Heart right ventricle (tissue), 16 donors: ENCODE measurements at regions not wholly inside any gene's neighbourhood (a gene's known extent, or its start where the extent isn't known, plus 50 kb on each side); places are given as distances from the start of the nearest gene placed in this dataset.

Experiments
- ATAC-seq, 8 donors: fragments of 200-7000 bp; cut with Tn5 transposase; one replicate each; pipeline ENCODE4 v1.9.1; 2020; ENCODE audit warnings: mild to moderate bottlenecking in 8 of 8, moderate library complexity in 8 of 8, moderate number of reproducible peaks in 1 of 8
- DNase-seq, 2 donors: peaks; one replicate each; pipeline ENCODE4 v3.0.0-alpha.2; 2020
- H3K27ac ChIP-seq, 10 donors: fragments of 200-600 bp; sonication (generic) in 2 of 10; one replicate each; pipeline versions ENCODE4 v1.5.0 to v1.8.0; 2020 to 2022; ENCODE audit warnings: mild to moderate bottlenecking in 3 of 10
- H3K27me3 ChIP-seq, 7 donors: fragments of 200-600 bp; one replicate each; pipeline ENCODE4 v1.8.0; 2021 to 2022; ENCODE audit warnings: mild to moderate bottlenecking in 2 of 7
- H3K36me3 ChIP-seq, 9 donors: fragments of 200-600 bp; sonication (generic) in 1 of 9; one replicate each; pipeline versions ENCODE4 v1.5.0 to v1.8.0; 2020 to 2022; ENCODE audit warnings: mild to moderate bottlenecking in 2 of 9
- H3K4me1 ChIP-seq, 9 donors: fragments of 200-600 bp; sonication (generic) in 1 of 9; one replicate each; pipeline versions ENCODE4 v1.5.0 to v1.8.0; 2020 to 2022; ENCODE audit warnings: mild to moderate bottlenecking in 4 of 9
- H3K4me3 ChIP-seq, 10 donors: fragments of 200-600 bp; sonication (generic) in 2 of 10; one replicate each; pipeline versions ENCODE4 v1.5.0 to v1.8.0; 2020 to 2022; ENCODE audit warnings: mild to moderate bottlenecking in 7 of 10, moderate library complexity in 2 of 10
- H3K9me3 ChIP-seq, 11 donors: fragments of 200-600 bp in 10 of 11; sonication (generic) in 2 of 11; one replicate each; pipeline versions ENCODE4 v1.5.0 to v1.8.0; 2013 to 2022; ENCODE audit warnings: mild to moderate bottlenecking in 2 of 11, control low read depth in 1 of 11, moderate library complexity in 1 of 11
- CTCF ChIP-seq, 9 donors: fragments of 200-600 bp; sonication (generic) in 2 of 9; IDR thresholded peaks; one replicate each; pipeline versions ENCODE4 v1.5.0 to v1.8.0; 2021 to 2022; ENCODE audit warnings: antibody characterized with exemption in 9 of 9, mild to moderate bottlenecking in 5 of 9, moderate library complexity in 1 of 9
- WGBS, 2 donors: extraction: QIAGEN DNeasy Blood & Tissue Kit; methylation state at CpG; one replicate each; pipeline ENCODE4 v1.1.7; 2013; ENCODE audit warnings: inconsistent platforms in 1 of 2; 5-methylcytosine and 5-hydroxymethylcytosine counted together
- intact Hi-C, 10 donors: fragments of 100-400 bp; cut with DNase I; formaldehyde crosslinking; loops; one replicate each; pipeline versions ENCODE4 v1.11.1 to v1.14.2; 2022
- donor health status: Arrhythmogenic right ventricular cardiomyopathy.
- donor health status: ischemic (EF 13 %, LVEDD 7.1; RV severe dilation, severe dysfunction).
- donor health status: healthy with polysubstance abuse.
- donor health status: DM: no; HTN: yes; CAD: no.
- donor health status: DM: no; HTN: no; CAD: no.
- donor health status: ischemic (EF 25% LVEDD 6.9; RV normal size, moderate dysfunction).
- donor health status: ischemic (EF 25% LVEDD 5.7; RV mildly dilated, moderate dysfunction).
- donor health status: healthy.
- donor health status: DM: yes; HTN: yes; CAD: no.
- donor health status: Ischemic cardiomyopathy.
- donor health status: ischemic (EF 35%, LVEDD 5.7; RV mildly dilated, moderate dysfunction).
- donor health status: nonischemic (EF 11% LVEDD 7.7; RV severe dilation, severe dysfunction).
- donor health status: DM: yes; HTN: yes; CAD: no.
- donor health status: PGD.
- donor health status: ischemic (EF 29% LVEDD 5.4; RV normal size, mild dysfunction).
- donor health status: nonischemic (EF 23%, LVEDD 6.1; RV moderate dilation, normal function).

DNA sequence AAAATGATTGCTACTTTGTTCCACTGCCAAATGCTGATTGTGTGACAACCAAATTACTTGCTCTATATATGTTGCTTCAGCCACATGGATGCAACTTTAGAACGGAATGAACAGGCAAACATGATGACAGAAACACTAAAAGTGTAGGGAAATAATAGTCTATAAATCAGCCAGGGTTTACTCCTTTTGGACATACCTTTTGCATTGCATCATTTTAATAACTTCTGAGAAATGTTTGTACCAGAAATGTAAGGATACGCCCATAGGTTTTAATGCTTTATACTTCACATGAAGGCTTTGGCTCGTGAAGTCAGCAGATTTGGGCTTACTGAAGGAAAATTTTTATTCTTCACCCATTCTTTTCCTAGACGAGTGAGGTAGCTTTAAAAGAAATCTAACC, 141.0 kb downstream of the POSTN start:
- WGBS, 2 donors, result 83 to 86% methylated on average over 4 of the region's 4 CpGs
- Histone ChIP-seq H3K9me3 (peaks cover 0 to 3% (median 0%) of the 10 kb centered on the region in 11 donors), H3K4me3 (no peak overlapping the region), H3K36me3 (no peaks in the 10 kb centered on the region), H3K4me1 (no peaks in the 10 kb centered on the region), H3K27ac (no peak overlapping the region), H3K27me3 (no peaks in the 10 kb centered on the region)
- ATAC-seq (no peak), DNase-seq (no peak)
- intact Hi-C loops, result no loop called here
- TF ChIP-seq CTCF (IDR thresholded peaks at IDR 0.05), result no peak

DNA sequence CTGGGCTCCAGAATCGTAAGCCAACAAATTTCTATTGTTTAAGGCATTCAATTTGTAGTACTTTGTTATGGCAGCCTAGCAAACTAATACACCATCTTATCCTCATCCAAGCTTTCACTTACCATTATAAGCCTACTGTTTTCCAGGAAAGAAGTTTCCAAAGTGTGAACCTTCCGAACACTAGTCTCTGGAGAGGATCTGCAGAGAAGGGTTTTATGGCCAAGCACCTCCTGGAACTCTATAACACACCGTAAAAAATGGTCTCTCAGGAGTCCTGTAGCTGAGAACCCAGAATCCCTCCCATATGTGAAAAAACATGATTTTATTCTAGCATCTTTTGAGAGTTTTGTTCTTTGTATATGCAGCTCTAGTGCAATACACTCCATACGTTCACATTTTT, 142.1 kb downstream of the POSTN start:
- no peaks in the 10 kb centered on the region for H3K36me3 ChIP-seq

GRCh38 chr13:37456041-37456440, 142.5 kb downstream of the POSTN start:
- DNase-seq (no peak), ATAC-seq (no peak)
- intact Hi-C loops, result no loop called here
- H3K27me3 ChIP-seq, result no peaks in the 10 kb centered on the region
- H3K4me1 ChIP-seq, result no peaks in the 10 kb centered on the region
- H3K4me3 ChIP-seq, result no peak overlapping the region
- no peak overlapping the region for H3K27ac ChIP-seq
- H3K36me3 ChIP-seq, result no peaks in the 10 kb centered on the region
- 82 to 84% methylated on average over 1 of the region's 1 CpG for WGBS, 2 donors
- H3K9me3 ChIP-seq, result peaks cover 0 to 3% (median 0%) of the 10 kb centered on the region in 11 donors
- TF ChIP-seq CTCF (IDR thresholded peaks at IDR 0.05), result no peak

More for the DNA sequence above, 142.1 kb downstream of the POSTN start:
- Histone ChIP-seq H3K4me3 (no peak overlapping the region), H3K27me3 (no peaks in the 10 kb centered on the region), H3K27ac (no peak overlapping the region), H3K9me3 (peaks cover 0 to 3% (median 0%) of the 10 kb centered on the region in 11 donors), H3K4me1 (no peaks in the 10 kb centered on the region)
- no peak for TF ChIP-seq CTCF (IDR thresholded peaks at IDR 0.05)
- 82 to 88% methylated on average over 4 of the region's 4 CpGs for WGBS, 2 donors
- intact Hi-C loops, result no loop called here
- ATAC-seq (no peak), DNase-seq (no peak)

DNA sequence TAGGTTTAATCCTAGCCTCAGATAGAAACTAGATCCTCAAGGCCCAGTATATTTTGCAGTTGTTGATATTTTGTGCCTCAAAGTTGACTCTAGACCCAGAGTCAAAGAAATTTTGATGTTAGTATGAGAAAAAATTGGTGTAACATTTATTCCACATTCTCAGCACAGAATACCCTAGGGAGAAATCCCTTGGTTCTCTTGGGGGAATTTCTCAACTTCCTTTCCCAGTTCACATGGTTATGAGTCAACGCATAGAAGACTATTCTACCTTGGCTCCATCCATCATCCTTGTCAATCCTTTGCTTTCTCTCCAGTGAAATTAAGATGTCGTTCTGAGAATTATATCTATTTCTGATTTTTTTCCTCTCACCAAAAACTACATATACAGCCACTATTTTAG, 145.3 kb downstream of the POSTN start:
- DNase-seq (no peak), ATAC-seq (no peak)
- 83% methylated on average over 2 of the region's 2 CpGs for WGBS, 2 donors
- no peaks in the 10 kb centered on the region for H3K36me3 ChIP-seq
- no peak for TF ChIP-seq CTCF (IDR thresholded peaks at IDR 0.05)
- no peak overlapping the region for H3K4me3 ChIP-seq
- H3K27me3 ChIP-seq, result no peaks in the 10 kb centered on the region
- no peak overlapping the region for H3K27ac ChIP-seq
- H3K4me1 ChIP-seq, result no peaks in the 10 kb centered on the region
- H3K9me3 ChIP-seq, result peaks cover 0 to 6% (median 0%) of the 10 kb centered on the region in 11 donors
- intact Hi-C loops, result no loop called here
